NCI-H1694 treated with DMSO at 0.1 percent for 48 hours (cell line): ENCODE measurements at regions not wholly inside any gene's neighbourhood (a gene's known extent, or its start where the extent isn't known, plus 50 kb on each side); places are given as distances from the start of the nearest gene placed in this dataset.
"Not testable (repeated sequence)": the region's sequence is repeated elsewhere in the genome, so short reads cannot be mapped to it uniquely, and the experiment has no call there.

Experiments used
- DNase-seq: peaks from one replicate; lab custom pipeline; 2025; lab: John Stamatoyannopoulos, UW

DNA sequence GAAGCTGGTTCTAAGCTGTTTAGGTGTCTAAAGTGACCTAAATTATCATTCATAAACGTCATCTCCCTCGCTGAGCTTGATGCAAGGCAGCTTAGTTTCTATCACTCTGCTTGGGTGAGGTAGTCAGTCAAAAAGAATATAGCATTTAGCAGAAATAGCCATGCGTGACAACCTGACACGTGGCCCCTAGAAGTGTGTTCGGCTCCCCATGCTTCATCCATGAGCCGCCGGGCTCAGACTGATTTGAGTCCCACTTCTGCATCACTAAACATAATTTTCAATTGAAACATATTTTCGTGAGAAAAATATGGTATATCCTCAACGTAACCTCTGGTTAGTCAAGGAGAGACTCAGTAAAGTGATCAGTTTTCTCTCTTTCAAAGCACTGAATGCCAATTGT is 459.8 kb downstream of the IRS2 start:
- DNase-seq: no peak

DNA sequence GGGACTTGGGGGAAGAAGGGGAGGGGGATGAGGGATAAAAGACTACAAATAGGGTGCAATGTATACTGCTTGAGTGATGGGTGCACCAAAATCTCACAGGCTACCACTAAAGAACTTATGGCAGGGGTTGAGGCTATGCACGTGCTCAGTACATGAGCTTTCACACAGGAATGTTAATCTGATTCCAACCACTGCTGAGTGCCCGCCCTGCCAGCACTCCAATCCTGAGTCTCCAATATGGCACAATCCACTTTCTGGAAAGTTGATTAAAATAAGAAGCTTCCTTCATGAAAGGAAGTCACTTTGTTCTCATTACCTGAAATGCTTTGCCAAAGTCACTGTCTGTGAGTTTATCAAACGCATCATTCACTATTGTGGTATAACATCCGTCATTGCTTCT is 463.0 kb downstream of the IRS2 start:
- no peak for DNase-seq

DNA sequence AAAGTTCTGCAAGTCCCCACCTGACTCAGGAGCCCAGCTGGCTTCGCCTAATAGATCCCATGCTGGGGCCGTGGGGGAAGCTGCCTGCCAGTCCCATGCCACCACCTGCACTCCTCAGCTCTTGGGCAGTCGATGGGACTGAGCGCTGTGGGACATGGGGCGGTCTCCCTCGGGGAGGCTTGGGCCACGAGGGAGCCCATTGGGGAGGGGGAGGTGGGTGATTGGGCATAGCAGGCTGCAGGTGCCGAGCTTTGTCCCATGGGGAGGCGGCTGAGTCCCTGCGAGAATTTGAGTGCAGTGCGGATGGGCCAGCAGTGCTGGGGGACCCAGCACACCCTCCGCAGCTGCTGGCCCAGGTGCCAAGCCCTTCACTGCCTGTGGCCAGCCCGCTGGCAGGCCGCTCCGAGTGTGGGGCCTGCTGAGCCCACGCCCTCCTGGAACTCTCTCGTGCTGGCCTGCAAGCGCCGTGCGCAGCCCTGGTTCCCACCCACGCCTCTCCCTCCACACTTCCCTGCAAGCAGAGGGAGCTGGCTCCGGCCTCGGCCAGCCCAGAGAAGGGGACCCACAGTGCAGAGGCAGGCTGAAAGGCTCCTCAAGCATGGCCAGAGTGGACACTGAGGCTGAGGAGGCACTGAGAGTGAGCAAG is 467.3 kb downstream of the IRS2 start:
- no peak for DNase-seq

DNA sequence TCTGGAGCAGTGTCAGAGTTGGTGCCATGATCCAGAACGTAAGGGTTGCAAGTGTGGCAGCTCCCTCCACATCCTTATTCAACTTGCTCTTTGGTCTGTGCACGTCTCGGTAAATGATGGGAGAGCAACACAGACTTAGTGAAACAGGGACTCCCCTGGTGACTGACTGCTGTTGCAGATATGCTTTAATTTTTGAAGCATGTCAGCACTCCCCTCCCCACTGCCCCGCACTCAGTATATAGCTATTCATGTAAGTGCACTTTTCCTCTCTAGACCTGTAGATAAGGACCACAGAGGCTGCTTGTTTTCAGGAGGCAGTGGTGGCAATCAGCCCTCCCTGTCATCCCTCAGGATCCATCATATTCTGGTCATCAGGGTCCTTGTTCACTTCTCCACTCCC is 470.9 kb downstream of the IRS2 start:
- no peak for DNase-seq

DNA sequence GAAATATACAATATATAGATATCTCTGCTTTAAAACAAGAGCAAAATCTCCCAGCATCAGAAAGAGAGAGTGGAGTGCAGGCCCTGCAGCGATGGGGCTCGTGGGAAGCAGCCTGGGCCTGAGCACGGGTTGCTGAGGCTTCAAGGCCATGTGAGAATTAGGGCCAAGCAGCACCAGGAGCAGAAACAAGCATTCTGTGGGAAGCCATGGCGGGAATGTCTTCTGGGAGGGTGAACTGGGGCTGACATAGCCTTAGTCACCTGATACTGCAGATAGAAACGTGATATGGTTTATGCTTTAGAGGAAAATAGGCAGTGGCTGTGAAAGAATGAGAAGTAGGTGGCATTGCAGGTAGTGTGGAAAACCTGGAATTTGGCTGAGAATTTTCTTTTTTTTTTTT is 472.3 kb downstream of the IRS2 start:
- no peak for DNase-seq

DNA sequence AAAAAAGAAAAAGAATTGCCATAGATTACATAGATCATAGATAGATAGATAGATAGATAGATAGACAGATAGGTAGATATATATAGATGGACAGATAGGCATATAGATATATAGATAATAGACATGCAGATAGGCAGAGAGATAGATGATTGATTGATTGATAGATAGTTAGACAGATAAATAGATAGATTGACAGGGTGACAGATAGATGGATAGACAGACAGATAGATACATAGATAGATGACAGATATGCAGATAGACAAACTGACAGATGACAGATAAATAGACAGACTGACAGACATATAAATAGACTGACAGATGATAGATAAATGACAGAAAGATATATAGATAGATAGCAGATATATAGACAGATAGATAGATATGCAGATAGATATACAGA is 474.0 kb downstream of the IRS2 start:
- no peak for DNase-seq

DNA sequence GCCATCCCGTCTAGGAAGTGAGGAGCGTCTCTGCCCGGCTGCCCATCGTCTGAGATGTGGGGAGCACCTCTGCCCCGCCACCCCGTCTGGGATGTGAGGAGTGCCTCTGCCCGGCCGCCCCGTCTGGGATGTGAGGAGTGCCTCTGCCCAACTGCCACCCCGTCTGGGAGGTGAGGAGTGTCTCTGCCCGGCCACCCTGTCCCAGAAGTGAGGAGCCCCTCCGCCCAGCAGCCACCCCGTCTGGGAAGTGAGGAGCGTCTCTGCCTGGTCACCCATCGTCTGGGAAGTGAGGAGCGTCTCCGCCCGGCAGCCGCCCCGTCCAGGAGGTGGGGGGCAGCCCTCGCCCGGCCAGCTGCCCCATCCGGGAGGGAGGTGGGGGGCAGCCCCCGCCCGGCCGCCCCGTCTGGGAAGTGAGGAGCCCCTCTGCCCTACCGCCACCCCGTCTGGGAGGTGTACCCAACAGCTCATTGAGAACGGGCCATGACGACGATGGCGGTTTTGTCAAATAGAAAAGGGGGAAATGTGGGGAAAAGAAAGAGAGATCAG is 474.9 kb downstream of the IRS2 start:
- DNase-seq: not testable (repeated sequence)

DNA sequence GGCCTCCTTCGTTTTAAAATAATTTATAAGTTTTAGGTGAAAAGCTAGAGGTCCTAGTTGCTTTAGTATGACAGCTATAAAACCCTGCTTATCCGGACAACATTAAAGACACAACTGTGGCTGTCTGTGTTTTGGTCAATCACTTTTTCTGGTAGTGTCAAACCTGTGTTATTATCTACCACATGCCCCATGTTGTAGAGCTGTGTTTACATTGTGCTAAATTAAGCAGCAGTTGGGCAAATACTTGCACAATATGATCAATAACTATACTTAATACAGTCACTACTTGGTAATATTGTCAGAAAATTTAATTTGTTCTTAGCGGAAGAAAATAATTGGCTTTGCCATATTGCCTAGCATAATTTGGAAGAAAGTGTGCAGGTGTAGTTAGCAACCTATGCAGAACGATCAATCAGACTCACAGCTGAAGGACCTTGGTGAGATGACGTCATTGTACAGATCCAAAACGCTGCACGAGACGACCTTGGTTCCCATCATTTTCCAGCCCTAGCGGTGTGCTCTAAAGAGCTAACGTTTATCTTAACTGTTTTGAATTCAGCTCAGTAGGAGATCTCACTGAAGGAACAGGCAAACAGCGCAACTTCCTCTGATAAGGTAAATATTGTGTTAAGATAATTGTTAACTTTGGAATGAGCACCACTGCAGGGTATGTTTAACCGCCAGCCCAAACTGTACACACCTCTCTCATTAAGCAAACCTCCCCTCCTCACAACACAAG is 476.6 kb downstream of the IRS2 start:
- no peak for DNase-seq

DNA sequence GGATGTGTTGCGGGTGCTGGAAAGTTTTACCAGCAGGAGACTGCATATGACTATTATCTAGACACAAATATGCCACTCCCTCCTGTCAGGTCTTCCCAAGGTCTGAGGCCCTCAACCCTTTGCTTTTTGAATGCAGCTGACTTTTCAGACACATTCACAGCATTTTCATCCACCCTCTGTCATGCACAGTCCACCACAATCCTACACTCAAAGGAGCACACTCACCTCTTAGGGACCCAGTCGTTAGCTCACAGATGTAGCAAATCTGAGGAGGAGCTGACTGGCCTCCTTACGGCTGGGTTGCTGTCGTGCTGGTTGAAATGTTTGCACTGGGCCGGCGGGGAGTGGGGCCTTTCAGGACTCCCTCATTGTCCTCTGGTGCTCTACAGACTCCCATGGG is 479.4 kb downstream of the IRS2 start:
- DNase-seq: no peak

DNA sequence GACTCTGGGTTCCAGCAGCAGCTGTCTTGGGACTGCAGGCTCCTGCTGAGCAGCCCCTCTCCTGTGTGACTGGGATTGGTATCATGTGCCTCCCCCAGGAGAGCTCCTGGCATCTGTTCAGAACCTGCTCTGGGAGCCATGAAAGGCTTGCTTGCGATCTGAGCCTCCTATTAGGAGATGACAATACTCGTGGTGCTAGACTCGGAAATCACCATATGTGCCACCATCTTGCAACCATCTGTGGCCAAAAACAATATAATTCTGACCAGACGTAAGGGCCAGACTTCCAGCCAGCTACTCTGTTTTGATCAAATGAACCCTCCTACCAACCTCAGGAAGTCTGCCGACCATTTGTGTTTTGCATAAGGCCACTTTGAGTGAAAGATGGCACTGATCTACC is 484.7 kb downstream of the IRS2 start:
- peak; percentile 79 for DNase-seq

DNA sequence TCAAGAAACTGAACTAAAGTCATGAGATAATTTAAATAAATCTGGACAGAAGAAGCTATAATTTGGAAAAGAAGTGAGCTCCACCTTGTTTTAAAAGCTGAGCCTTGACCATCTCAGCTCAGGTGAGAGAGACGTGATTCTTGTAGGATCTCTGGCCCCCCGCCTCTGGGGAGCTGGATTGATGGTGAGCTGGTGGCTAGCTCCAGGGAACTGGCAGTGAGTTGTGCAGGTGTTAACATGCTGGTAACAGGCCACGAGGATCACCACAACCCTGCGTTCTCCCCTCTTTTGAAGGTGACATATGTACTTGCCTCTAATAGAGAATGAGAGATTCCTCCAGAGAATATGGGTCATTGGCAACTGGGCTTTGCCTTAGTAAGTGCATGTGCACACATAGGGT is 485.1 kb downstream of the IRS2 start:
- no peak for DNase-seq

DNA sequence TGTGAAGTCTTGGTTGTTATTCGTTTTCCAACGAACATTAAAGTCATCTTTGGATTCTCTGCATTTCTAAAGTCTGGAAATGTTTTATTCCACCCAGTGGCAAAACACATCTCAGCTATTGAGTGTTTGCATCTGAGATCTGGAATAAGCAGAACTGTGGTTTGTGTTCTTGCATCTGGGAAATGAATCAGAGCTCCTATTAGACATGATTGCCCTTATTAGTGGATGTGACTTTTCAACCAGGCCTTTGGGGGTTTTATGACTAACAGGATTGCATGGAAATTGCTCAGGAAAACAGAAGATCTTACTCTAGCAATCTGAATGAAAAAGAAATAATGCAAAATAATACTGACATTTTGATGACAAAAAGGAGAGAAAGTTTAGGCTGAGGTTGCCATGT is 488.8 kb downstream of the IRS2 start:
- DNase-seq: no peak

DNA sequence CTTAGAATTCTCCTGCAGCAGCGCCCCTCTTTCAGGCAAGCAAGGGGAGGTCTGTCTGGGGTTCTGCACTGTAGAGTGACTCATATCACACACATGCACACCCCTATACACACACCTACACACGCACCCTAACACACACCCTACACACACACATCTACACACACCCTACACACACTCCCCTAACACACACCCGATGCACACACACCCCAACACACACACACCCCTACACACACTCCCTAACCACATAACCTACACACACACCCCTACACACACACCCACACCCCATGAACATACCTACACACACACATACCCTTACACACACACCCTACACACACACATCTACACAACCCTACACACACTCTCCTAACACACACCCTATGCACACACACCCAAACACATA is 493.2 kb downstream of the IRS2 start:
- DNase-seq: no peak

DNA sequence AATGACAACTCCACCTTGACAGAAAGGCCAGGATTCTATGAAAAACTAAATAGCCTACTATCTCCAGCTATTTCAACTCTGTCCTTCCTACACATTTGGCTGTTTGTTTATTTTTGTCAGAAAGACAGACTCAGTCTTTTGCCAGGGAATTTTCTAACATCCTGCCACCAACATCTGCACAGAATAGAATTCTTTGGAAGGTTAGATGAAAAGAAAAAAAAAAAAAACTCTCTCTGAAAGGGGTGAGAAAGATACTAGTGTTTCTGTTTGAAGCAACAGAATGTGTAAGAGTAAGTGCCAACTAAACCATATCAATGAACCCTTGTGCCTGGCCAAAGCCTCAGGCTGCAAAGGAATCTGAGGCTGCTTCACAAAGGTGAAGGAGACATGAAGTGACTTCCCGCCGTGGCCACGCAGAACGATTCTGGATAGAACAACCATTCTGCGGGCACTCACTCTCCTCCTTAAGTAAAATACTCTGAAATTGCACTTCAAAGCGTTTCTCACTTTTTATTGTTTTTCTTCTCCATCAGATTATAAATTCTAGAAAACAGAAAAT is 498.2 kb downstream of the IRS2 start:
- DNase-seq: no peak

DNA sequence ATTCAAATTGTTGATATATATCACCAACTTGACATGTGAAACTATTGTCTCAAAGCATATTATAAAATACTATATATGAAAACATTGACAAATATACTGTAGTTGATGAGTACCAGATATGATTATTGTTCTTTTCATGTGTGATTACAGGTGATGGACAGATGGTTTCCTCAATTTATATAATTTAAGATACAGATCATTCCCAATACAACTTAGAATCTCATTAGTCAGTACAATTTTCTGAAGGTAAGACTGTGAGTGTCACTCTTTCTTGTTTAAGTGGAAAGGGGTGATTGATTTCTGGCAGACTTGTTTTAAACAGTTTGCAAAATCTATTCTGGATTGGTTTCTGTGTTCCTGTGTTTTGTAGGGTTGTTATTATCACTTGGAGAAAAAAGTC is 498.8 kb downstream of the IRS2 start:
- no peak for DNase-seq

DNA sequence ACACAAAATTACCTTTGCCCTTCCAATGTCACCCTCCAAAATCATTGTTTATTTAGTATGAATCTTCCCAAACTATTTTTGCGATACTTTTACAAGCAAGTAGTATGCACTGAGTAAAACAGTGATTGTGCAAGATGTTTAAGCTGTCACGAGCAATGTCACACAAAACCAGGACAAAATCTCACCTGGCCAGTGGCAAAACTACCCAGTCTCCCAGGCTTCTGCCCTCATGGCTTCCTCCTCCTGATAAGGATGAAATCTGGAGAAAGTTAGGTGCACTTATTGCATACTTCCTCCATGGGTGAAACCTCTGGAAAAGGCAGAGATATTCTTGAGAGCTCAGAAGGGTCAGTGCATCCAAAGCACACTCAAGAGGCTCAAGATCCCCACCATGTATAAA is 500.8 kb downstream of the IRS2 start:
- no peak for DNase-seq

DNA sequence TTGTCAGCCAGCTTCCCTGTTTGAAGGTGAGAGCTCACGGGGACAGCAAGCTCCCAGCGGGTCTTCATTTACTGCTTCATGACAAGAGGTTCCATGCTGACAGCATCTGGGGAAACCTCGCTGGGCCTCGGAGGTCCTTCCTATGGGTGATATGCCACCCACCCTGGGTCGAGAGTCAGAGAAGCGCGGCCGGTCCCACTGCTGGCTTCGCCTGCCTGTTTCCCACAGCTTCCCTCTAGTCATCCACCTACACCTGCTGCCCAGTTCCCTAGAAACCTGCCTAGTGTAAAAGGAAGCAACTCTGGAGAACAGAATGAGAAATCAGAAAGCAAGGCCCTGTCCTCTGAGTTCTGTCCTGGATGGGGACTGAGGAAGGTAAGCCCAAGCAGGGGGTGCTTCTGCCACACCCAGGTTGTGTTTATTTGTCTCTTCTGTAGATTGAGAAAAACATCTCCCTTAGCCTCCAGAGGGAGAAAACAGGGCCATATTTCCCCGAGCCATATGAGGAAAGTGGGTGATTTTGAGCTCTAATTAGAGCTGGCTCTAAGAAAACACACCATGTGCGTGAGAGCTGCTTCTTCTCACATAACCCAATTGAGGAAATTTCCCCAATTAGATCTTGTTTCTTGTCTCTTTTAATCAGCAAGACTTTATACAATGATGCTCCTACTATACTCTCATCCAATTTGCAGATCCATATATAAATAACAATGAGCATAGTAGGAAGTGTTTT is 504.3 kb downstream of the IRS2 start:
- no peak for DNase-seq

DNA sequence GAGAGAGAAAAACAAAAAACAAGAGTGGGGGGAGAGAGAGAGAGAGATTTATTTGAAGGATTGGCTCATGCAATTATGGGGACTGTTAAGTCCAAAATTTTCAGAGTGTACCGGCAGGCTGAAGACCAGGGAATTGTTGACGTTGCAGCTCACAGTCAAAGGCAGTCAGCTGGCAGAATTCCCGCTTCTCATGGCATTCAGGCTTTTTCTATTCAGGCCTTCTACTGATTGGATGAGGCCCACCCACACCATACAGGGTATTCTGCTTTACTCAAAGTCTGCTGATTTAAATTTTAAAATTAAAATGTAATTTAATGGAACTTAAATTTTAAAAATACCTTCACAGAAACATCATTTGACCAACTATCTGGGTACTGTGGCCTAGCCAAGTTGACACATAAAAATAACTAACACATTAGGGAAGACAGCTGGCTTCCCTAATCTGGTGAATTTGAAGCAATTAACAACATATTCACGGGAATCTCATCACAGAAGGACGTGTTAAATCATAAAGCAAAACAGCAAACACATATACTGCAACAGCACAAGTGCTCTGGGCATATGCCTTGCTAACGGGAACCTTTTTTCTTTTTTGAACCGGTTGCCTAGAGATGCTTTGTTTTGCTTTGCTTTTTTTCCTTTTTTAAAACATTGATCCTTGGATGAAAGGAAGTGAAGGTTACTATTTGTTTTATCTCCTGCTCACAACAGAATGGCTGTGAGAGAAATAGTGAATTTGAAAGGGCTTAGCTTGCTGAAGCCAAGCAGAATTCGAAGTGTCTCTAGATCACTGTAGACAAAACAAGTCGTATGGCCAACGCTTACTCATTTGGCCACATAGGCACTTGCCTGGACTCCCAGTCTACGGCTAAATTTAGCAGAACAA is 505.1 kb downstream of the IRS2 start:
- DNase-seq: peak; percentile 18

DNA sequence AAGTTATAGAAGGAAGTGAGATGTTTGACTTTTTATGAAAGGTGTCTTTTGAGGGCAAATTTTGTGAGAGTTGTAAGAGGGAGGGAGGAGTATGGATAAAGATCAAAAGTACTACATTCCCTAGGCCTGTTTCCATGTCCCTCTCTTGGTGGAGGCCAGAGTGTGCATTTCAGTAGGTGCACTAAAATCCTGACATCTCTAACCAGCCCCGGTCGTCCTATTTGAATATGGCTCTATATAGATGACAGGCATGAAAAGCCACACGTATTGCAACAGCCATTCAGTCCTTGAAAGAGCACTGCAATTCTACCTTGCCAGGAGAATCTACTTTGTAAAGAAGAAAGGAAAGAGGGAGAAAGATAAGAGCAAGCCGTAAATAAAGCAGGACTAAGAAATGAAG is 510.1 kb downstream of the IRS2 start:
- no peak for DNase-seq

DNA sequence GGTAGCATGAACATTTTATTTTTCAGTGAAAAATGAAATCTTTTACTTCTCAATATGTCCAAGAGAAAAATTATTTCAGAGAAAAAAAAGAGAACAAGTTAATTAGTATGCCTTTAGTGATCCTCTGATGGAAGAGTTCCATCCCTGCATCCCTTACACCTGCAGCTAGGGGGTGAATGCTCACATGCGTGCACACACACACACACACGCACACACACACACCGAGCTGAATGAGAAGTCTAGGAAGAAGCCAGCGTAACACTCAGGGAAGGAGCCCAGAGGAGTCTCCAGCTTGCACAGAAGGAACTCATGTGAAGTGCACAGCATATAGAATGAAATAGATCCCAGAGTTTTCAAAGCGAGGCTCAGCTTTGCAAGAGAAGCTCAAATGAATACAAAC is 510.5 kb downstream of the IRS2 start:
- no peak for DNase-seq

DNA sequence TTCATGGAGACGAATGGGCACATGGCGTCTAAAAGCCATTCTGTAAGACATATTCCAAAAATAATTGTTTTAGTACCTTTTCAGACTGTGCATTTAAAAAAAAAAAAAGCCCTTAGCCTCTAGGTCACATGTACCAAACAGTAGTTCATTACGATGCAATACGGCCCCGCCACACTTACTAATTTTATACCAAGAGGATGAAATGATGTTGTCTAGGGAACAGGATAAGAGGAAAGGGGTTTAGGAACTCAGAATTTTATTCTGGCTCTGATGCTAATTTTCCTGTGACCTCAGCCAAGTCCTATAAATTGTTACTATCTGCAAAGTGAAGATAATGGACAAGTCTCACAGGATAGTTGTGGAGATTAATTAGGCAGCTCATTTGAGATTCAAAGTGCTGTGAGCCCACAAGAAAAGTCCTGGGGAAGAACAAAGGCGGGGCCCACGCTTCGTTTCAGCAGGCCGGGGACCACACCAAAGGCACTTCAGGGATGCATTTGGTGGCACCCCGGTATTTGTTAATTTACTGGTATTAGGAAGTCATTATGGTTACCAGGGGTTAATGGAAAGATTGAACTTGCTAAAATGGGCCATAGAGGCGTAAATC is 511.1 kb downstream of the IRS2 start:
- DNase-seq: no peak
